ENCODE measurements at regions not wholly inside any gene's neighbourhood (a gene's known extent, or its start where the extent isn't known, plus 50 kb on each side); places are given as distances from the start of the nearest gene placed in this dataset.

GRCh38 chr12:82554529-82554928 is 132.2 kb upstream of the TMTC2 start:
- TF ChIP-seq POLR2A (IDR thresholded peaks at IDR 0.05; ENCODE audit: low read depth, low read length) (no peak), POLR2AphosphoS5 (IDR thresholded peaks at IDR 0.05; ENCODE audit: low read depth, low read length) (no peak)

Data from GM12891 (cell line).